Testis (tissue), 2 donors: ENCODE measurements at regions not wholly inside any gene's neighbourhood (a gene's known extent, or its start where the extent isn't known, plus 50 kb on each side); places are given as distances from the start of the nearest gene placed in this dataset.
"Not testable (repeated sequence)": the region's sequence is repeated elsewhere in the genome, so short reads cannot be mapped to it uniquely, and the experiment has no call there.

ENCODE experiments used
- DNase-seq: peaks from one replicate; pipeline ENCODE4 v3.0.0-alpha.2; 2019
- H3K27ac ChIP-seq, 2 donors: fragments of 200-600 bp; sonication (generic); one replicate each; pipeline ENCODE4 v1.5.1; 2019
- H3K27me3 ChIP-seq: fragments of 200-600 bp; sonication (generic); one replicate; pipeline ENCODE4 v1.5.1; 2019
- H3K36me3 ChIP-seq: fragments of 200-600 bp; sonication (generic); one replicate; pipeline ENCODE4 v1.5.1; 2017; ENCODE audit warnings: low read depth; ENCODE audit errors: missing control alignments
- H3K4me1 ChIP-seq: fragments of 200-600 bp; sonication (generic); one replicate; pipeline ENCODE4 v1.5.1; 2019
- H3K4me3 ChIP-seq, 2 donors: fragments of 200-600 bp; sonication (generic); one replicate each; pipeline ENCODE4 v1.5.1; 2017 to 2019
- H3K9me3 ChIP-seq: fragments of 200-600 bp; sonication (generic); one replicate; pipeline ENCODE4 v1.5.1; 2017
- POLR2A ChIP-seq: fragments of 450-650 bp; IDR thresholded peaks from one replicate; pipeline ENCODE4 v1.6.1; 2017; ENCODE audit warnings: antibody characterized with exemption, mild to moderate bottlenecking, moderate library complexity
- WGBS, 2 donors: methylation state at CpG; one replicate each; pipeline ENCODE4 v1.1.5; 2018; 5-methylcytosine and 5-hydroxymethylcytosine counted together
- intact Hi-C: fragments of 100-400 bp; cut with DNase I; formaldehyde crosslinking; loops from one replicate; pipeline ENCODE4 v1.15.1; 2023; ENCODE audit warnings: low total_unique reads
- TF ChIP-seq, protein P1 (sequence below), 3 experiments: fragments of 450-650 bp in 2 of 3; fragments of 200-600 bp in 1 of 3; sonication (generic) in 1 of 3; IDR thresholded peaks; one replicate each; pipeline ENCODE4 v1.5.1; 2016 to 2019; ENCODE audit warnings: antibody characterized with exemption in 3 of 3, mild to moderate bottlenecking in 2 of 3, moderate library complexity in 1 of 3

GRCh38 chr21:22351076-22351475, 1352.9 kb downstream of the NCAM2 start:
- Histone ChIP-seq H3K4me3 (no peak overlapping the region), H3K4me1 (no peaks in the 10 kb centered on the region), H3K27ac (no peak overlapping the region), H3K27me3 (no peaks in the 10 kb centered on the region), H3K36me3 (no peaks in the 10 kb centered on the region), H3K9me3 (no peaks in the 10 kb centered on the region)
- WGBS, 2 donors, result 41 to 63% methylated on average over 2 of the region's 2 CpGs
- DNase-seq, result no peak
- no peak for TF ChIP-seq POLR2A
- TF ChIP-seq, protein P1, sequence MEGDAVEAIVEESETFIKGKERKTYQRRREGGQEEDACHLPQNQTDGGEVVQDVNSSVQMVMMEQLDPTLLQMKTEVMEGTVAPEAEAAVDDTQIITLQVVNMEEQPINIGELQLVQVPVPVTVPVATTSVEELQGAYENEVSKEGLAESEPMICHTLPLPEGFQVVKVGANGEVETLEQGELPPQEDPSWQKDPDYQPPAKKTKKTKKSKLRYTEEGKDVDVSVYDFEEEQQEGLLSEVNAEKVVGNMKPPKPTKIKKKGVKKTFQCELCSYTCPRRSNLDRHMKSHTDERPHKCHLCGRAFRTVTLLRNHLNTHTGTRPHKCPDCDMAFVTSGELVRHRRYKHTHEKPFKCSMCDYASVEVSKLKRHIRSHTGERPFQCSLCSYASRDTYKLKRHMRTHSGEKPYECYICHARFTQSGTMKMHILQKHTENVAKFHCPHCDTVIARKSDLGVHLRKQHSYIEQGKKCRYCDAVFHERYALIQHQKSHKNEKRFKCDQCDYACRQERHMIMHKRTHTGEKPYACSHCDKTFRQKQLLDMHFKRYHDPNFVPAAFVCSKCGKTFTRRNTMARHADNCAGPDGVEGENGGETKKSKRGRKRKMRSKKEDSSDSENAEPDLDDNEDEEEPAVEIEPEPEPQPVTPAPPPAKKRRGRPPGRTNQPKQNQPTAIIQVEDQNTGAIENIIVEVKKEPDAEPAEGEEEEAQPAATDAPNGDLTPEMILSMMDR (IDR thresholded peaks at IDR 0.05), result no peak
- intact Hi-C loops, result no loop called here

DNA sequence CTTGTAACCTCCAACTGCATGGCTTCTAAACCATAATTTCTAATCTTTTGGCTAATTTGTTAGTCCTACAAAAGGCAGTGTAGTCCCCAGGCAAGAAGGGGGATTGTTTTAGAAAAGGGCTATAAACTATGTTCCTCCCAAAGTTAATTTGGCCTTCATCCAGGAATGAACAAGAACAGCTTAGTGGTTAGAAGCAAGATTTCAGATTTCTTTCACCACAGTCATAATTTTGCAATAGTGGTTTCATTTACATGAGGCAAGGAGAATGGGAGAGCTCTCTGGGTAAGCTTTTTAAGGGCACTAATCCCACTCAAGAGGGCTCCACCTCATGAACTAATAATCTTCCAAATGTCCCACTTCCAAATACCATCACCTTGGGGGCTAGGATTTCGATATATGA, 1353.9 kb downstream of the NCAM2 start:
- no peak for DNase-seq
- intact Hi-C loops, result no loop called here
- 92 to 96% methylated on average over 1 of the region's 1 CpG for WGBS, 2 donors

DNA sequence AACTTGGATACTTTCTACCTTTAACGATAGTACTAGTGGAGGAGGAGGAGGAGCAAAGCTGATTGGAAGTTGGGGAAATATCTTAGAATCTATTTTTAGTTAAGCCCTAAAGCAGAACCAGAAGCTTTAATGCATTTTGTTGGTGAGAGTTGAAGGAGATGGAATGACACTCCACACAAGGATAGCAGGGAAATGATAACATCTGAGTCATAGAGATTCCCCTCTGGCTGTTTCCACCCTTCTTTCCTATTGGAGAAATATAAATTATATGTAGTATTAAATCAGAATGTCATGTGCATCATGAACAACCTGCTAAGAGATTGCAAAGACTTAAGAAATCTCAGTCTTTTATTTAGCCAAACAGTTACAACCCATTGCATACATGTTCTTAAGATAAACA, 1357.7 kb downstream of the NCAM2 start:
- DNase-seq, result no peak
- H3K27ac ChIP-seq, result no peak overlapping the region
- H3K36me3 ChIP-seq, result no peaks in the 10 kb centered on the region
- intact Hi-C loops, result no loop called here
- WGBS, 2 donors, result 36 to 58% methylated on average over 1 of the region's 1 CpG
- H3K27me3 ChIP-seq, result no peaks in the 10 kb centered on the region
- no peaks in the 10 kb centered on the region for H3K9me3 ChIP-seq
- H3K4me1 ChIP-seq, result no peaks in the 10 kb centered on the region
- H3K4me3 ChIP-seq, result no peak overlapping the region
- TF ChIP-seq, protein P1 (IDR thresholded peaks at IDR 0.05), result no peak
- TF ChIP-seq POLR2A, result no peak

More for the DNA sequence above, 1353.9 kb downstream of the NCAM2 start:
- H3K9me3 ChIP-seq, result no peaks in the 10 kb centered on the region
- no peaks in the 10 kb centered on the region for H3K4me1 ChIP-seq
- H3K27me3 ChIP-seq, result no peaks in the 10 kb centered on the region
- no peak overlapping the region for H3K27ac ChIP-seq
- TF ChIP-seq POLR2A, result no peak
- TF ChIP-seq, protein P1 (IDR thresholded peaks at IDR 0.05), result no peak
- H3K4me3 ChIP-seq, result no peak overlapping the region
- H3K36me3 ChIP-seq, result no peaks in the 10 kb centered on the region

DNA sequence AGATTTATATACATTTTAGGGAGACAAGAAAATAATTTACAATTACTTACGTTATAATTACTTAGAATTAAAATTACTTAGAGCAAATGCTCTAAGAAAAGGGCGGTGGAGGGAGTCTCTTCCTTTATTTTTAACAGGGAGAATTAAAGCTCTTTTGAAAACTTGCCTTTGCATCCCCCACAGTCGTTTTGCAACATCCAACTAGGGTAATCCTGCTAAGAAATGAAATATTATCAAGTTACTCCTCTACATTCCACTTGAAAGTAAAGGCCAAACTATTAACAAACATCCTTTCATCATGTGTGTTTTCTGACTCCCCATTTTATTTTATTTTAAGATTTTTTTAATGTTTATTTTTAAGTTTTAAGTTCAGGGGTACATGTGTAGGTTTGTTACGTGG, 1358.5 kb downstream of the NCAM2 start:
- 45 to 51% methylated on average over 4 of the region's 4 CpGs for WGBS, 2 donors
- Histone ChIP-seq H3K27ac (no peak overlapping the region), H3K9me3 (no peaks in the 10 kb centered on the region), H3K36me3 (no peaks in the 10 kb centered on the region), H3K4me3 (no peak overlapping the region), H3K4me1 (no peaks in the 10 kb centered on the region), H3K27me3 (no peaks in the 10 kb centered on the region)
- TF ChIP-seq, protein P1 (IDR thresholded peaks at IDR 0.05), result no peak
- TF ChIP-seq POLR2A, result no peak
- intact Hi-C loops, result no loop called here
- no peak for DNase-seq

DNA sequence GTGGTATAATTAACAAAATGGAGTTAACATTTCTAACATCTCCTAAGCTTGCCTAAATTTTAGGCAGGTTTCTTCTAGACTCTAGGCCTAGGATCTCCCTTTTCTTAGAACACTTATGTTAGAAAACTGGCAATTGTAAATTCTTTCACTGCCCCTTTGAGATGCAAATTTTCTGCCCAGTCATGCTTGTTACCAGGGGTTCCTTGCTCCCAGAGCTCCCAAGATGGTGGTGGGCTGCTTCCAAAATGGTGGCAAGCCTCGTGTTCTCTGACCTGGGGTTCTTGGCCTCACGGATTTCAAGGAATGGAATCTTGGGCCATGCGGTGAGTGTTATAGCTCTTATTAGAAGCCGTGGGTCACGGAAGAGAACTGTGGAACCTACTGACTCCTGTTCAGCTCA, 1361.4 kb downstream of the NCAM2 start:
- WGBS, 2 donors, result 67 to 93% methylated on average over 5 of the region's 5 CpGs

More for the DNA sequence above, 1361.4 kb downstream of the NCAM2 start:
- H3K4me3 ChIP-seq, H3K27me3 ChIP-seq, intact Hi-C loops, H3K36me3 ChIP-seq, DNase-seq, H3K4me1 ChIP-seq, H3K27ac ChIP-seq, H3K9me3 ChIP-seq: not testable (repeated sequence)
